ENCODE measurements at regions not wholly inside any gene's neighbourhood (a gene's known extent, or its start where the extent isn't known, plus 50 kb on each side); places are given as distances from the start of the nearest gene placed in this dataset.
"Not testable (repeated sequence)": the region's sequence is repeated elsewhere in the genome, so short reads cannot be mapped to it uniquely, and the experiment has no call there.

DNA sequence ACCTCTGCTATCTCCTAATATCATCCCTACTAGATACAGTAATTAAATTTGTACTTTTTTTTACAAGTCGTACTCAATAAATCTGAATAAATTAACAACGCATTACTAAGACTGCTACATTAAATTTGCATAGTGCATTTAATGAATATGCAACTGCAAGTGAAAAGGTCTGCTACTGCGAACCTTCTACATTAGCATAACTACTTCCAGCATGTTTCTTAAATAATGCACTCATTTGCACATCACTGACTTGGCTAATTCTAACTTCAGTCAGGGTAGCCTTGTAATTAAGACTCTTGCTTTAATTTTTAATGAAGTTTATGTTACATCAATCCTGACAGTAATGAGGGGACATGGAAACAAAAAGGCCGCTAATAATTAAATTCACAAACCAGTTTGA lies 98.9 kb upstream of the FOXB1 start:
- no peak for DNase-seq (ENCODE audit: low read depth)
- H3K4me3 ChIP-seq (ENCODE audit: control insufficient read depth, low read depth, low read length), result no peak overlapping the region
- TF ChIP-seq CTCF (IDR thresholded peaks at IDR 0.05; ENCODE audit: control insufficient read depth, insufficient read depth, low read depth, low read length, missing control alignments), result no peak

DNA sequence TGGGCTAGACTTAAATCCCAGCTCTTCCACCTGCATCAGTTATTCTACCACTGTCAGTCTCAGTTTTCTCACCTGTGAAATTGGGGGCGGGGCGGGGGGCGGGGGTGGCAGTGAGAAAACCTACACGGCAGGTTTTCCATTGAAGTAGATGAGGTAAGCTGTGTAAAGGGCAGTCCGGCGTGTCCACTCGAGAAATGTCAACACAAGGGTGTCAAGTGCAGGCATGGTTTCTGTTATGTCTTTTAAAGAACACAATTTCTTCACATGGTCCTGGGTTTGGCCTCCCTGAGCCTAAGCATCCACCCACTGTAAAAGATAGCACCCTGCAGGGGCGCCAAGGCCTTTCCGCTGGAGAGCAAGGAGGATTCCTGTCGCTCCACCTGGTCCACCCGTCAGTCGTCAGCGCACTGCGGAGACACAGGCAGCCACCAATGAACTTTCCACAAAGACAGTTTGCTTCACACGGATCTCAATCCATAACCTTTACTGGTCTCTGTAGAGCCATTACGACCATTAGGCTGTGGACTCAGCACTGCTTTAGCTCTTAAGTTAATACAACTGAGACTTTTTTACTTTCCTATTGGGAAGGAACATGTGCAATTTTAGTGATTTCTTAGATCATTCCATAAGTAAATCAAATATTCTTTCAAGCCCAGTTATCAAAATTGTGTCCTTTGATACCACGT lies 99.5 kb upstream of the FOXB1 start:
- H3K4me3 ChIP-seq (ENCODE audit: control insufficient read depth, low read depth, low read length), result no peak overlapping the region
- TF ChIP-seq CTCF (IDR thresholded peaks at IDR 0.05; ENCODE audit: control insufficient read depth, insufficient read depth, low read depth, low read length, missing control alignments), result no peak
- no peak for DNase-seq (ENCODE audit: low read depth)

DNA sequence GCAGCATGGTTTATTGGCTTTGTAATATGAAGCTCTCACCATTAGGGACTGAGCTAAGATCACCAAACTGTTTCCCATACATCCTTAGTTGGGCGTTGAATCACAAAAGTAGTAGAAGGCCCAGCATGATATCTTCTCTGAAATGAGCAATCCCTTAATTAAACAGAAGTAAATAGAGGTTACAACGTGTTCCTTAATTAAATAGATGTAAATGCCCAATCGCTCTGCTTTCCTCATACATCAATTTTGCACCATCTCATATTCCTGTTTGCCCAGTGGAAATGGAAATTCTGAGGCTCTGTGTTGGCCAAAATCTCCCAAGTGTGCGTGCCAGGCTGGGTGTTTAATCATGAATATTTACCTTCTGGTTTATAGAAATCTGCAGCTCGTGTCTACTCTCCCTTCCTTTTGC lies 107.4 kb upstream of the FOXB1 start:
- no peak for TF ChIP-seq CTCF (IDR thresholded peaks at IDR 0.05; ENCODE audit: control insufficient read depth, insufficient read depth, low read depth, low read length, missing control alignments)
- no peak for DNase-seq (ENCODE audit: low read depth)
- H3K4me3 ChIP-seq (ENCODE audit: control insufficient read depth, low read depth, low read length), result no peak overlapping the region

- no peak for TF ChIP-seq CTCF (IDR thresholded peaks at IDR 0.05; ENCODE audit: control insufficient read depth, insufficient read depth, low read depth, low read length, missing control alignments)
Observed at GRCh38 chr15:59894835-59895234, 109.3 kb upstream of the FOXB1 start.

GRCh38 chr15:59892985-59893384 lies 111.1 kb upstream of the FOXB1 start:
- H3K4me3 ChIP-seq (ENCODE audit: control insufficient read depth, low read depth, low read length), result no peak overlapping the region
- no peak for TF ChIP-seq CTCF (IDR thresholded peaks at IDR 0.05; ENCODE audit: control insufficient read depth, insufficient read depth, low read depth, low read length, missing control alignments)
- DNase-seq (ENCODE audit: low read depth), result no peak

More at GRCh38 chr15:59894835-59895234, 109.3 kb upstream of the FOXB1 start:
- no peak overlapping the region for H3K4me3 ChIP-seq (ENCODE audit: control insufficient read depth, low read depth, low read length)
- DNase-seq (ENCODE audit: low read depth), result no peak

GRCh38 chr15:59887870-59888269 lies 116.2 kb upstream of the FOXB1 start:
- not testable (repeated sequence) for DNase-seq (ENCODE audit: low read depth); H3K4me3 ChIP-seq (ENCODE audit: control insufficient read depth, low read depth, low read length)

- no peak for TF ChIP-seq CTCF (IDR thresholded peaks at IDR 0.05; ENCODE audit: control insufficient read depth, insufficient read depth, low read depth, low read length, missing control alignments)
- no peak overlapping the region for H3K4me3 ChIP-seq (ENCODE audit: control insufficient read depth, low read depth, low read length)
- DNase-seq (ENCODE audit: low read depth), result no peak
Observed at GRCh38 chr15:59887211-59887610, 116.9 kb upstream of the FOXB1 start.
